Right kidney (tissue), 1 donor: ENCODE measurements at regions not wholly inside any gene's neighbourhood (a gene's known extent, or its start where the extent isn't known, plus 50 kb on each side); places are given as distances from the start of the nearest gene placed in this dataset.
"Not testable (repeated sequence)": the region's sequence is repeated elsewhere in the genome, so short reads cannot be mapped to it uniquely, and the experiment has no call there.

Experiments
- DNase-seq: peaks from one replicate; pipeline ENCODE4 v3.0.0-alpha.2; 2016

DNA sequence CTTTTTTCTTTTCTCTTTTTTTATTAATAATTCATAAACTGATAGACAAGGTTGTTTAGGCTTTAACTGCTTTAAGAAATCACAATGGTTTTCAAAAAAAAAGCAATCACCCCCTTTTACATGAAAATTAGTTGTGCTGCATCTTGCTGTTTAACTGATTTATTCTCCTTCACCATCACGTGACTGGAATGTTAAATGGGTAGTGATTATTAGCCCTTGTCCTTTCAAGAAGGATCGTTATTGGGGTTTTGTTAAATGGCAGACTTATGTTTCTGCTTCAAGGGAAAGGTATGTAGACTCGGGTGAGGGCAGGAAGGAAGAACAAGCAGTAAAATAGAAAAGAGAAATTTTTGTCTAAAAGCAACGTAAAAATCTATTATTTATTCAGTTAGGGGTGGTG, 175.6 kb upstream of the TLE4 start:
- no peak for DNase-seq

GRCh38 chr9:79403495-79403894, 168.3 kb upstream of the TLE4 start:
- DNase-seq, result no peak

DNA sequence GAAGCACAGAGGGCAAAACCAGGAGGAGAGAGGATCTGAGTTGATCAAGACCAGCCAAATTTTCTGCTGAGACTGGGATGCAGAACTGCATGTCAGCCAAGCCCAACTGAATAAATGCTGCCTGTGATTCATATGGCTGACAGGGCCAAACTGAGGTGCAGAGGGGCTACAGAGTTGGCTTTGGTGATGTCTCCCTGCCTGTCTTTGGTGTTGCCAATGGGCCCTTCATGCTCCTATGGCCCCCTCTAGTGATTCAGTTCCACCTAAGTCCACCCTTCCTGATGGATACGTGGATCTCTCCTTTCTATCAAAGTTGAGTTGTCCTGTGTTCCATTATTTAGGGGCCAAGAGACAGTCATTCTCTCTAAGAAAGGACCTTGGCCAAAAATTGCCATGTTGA, 163.6 kb upstream of the TLE4 start:
- DNase-seq, result no peak

- no peak for DNase-seq
Measured at GRCh38 chr9:79408617-79409016, 163.1 kb upstream of the TLE4 start.

- DNase-seq, result no peak
Measured at GRCh38 chr9:79409182-79409823, 162.5 kb upstream of the TLE4 start.

DNA sequence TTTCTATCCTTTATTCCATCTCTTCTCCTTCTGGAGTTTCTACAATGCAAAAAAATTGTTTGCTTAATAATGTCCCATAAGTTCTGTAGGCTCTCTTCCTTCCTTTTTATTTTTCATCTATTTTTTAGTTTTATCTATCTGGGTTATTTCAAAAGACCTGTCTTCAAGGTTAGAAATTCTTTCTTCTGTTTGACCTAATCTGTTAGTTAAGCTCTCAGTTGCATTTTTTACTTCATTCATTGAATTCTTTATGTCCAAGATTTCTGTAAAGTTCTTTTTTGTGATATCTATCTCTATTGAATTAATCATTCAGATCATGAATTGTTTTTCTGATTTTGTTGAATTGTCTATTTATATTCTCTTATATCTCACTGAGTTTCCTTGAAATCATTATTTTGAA, 145.9 kb upstream of the TLE4 start:
- DNase-seq, result no peak

DNA sequence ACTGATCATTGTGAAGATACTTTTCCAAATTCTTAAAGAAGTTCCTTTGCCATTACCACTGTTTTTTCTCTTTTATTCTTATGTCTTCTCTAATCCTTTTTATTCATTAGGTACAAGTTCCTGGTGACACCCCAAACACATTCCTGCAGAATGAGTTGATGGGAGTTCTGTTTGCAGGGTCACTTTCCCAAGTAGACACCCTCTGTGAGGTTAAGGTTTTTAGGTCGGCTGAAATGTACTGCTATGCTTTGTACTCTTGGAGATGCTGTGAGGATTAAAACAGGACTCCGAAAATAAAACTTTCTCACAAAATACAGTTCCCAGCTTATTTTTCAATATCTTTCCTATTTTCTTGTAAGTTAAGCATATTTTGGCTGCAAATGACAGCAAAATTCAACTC, 143.3 kb upstream of the TLE4 start:
- DNase-seq, result no peak

GRCh38 chr9:79430619-79431018, 141.1 kb upstream of the TLE4 start:
- DNase-seq, result no peak

DNA sequence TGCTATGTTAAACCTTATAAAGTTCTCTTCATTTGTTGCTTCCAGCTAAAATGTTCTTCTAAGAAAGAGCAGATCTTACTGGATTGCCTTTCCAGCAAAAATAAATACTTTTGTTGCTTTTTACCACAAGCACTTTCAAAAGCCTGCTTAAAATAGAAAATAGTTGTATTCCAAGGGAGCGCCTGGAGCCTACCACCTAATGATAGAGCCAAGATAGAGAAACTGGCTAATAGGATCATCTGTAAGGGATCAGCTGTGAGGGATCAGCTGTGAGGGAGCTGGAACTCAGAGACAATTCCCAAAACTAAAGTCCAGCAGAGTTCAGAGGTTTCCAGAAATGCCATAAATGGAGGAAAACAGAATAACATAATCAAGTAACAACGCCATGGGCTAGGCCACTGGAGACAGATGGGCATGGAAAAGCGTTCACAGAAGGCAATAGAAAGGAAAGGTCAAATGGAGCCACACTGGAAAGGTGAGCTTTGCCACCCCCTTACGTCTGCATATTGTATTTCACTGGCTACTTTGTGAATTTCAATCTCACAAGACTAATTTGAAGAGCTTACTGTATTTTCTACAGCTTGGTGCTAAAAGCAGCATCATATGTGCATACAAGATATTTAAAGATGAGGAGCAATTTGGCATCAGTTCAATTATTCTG, 140.6 kb upstream of the TLE4 start:
- DNase-seq, result no peak

GRCh38 chr9:79432485-79432884, 139.3 kb upstream of the TLE4 start:
- no peak for DNase-seq

DNA sequence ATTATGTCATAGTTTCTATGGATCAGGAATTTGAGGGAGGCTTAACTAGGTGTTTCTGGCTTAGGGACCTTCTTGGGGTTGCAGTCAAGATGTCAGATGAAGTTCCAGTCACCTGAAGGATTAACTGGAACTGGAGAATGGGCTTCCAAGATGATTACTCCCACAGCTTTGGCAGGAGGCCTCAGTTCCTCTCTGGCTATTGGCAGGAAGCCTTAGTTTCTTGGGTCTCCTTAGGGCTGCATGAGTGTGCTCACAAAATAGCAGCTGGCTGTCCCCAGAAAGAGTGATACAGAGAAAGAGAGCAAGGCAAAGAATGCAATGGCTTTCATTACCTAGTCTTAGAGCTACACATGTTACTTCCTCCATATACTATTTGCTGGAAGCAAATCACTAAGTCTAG, 138.1 kb upstream of the TLE4 start:
- DNase-seq, result no peak

- DNase-seq, result not testable (repeated sequence)
Measured at GRCh38 chr9:79439221-79439620, 132.5 kb upstream of the TLE4 start.

- no peak for DNase-seq
Measured at GRCh38 chr9:79446523-79447307, 125.0 kb upstream of the TLE4 start.

DNA sequence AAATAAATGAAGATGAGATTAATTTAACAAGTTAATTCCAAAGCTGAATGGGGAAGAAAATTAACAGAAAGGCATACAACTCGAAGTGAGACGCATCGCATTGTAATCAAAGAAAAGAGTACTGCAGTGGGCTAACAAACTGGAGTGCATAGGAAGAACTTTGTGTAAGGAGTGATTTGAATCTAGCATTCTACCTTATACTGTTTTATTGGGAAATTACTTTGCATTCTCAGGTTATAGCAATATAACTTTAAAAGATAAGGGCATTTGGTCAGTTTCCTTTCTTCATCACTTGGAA, 124.5 kb upstream of the TLE4 start:
- DNase-seq, result peak; percentile 7

DNA sequence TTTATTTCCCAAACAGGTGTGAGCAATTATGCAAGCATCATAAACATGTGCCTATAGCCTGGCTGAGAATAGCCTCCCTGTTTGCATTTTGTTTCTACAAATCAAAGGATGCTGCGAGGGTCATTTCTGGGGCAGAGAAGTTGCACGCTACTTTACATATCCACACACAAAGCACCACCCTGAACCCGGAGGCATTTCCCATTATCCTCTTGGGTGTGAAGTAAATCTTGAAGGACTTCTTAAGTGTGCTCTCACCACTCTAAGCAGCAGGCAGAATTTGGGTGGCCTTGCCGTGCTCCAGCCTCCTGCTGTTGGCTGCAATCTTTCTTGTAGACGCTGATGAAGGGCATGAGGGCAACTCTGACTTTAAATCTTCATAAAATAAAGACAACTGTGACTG, 124.0 kb upstream of the TLE4 start:
- DNase-seq, result peak; percentile 39

- no peak for DNase-seq
Measured at GRCh38 chr9:79452265-79452664, 119.5 kb upstream of the TLE4 start.

DNA sequence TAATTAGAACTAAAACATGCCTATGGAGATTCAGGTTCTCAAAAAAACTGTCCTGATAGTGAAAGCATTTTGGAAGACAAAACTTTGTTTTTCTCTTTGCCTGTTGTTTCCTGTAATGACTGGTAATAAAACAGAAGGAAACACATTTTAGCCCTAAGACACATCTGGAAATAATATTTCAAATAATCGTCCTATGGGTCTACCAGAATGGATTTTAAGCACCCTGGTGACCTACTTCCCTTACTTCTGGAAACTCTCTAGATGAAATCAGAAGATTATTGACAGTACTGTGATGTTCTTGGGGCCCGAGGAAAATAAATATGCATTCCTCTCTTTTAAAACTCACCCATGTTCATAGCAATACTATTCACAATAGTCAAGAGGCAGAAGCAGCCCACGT, 110.1 kb upstream of the TLE4 start:
- DNase-seq, result no peak

DNA sequence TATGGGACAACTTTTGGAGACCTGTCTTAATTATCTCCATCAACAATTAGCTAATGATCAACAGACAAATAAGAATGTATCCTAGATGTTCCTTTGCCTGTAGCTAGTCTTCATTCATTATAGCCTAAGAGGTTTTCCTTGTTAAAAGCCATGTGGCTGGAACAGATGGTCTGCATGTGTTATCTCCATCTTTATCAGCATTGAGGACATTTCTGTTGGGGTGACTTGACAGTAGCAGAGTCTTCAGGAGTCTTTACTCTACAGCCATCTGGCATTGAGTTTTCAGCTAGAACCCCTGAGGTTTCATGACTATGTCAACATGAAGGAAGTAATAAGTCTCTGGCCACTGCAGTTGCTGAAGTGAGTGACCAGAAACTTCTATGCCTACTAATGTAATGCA, 106.6 kb upstream of the TLE4 start:
- no peak for DNase-seq

- no peak for DNase-seq
Measured at GRCh38 chr9:79469164-79469563, 102.6 kb upstream of the TLE4 start.

DNA sequence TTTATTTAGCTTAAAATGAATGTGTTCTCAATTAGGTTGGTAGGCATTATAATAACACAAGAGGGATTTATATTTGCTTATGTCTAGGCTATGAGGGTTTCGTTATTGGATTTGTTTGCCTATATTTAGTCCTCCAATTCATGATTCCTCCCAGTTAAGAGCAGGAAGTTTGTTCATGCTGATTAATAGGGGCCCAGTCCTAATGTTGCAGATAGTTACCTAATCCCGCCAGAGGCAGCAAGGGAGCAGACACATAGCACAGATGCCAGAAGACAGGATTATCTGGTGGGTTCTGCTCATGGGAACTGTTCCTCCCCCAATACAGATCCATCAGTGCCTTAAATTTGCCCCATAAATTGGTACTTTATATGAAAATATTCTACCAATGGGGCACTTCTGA, 100.8 kb upstream of the TLE4 start:
- no peak for DNase-seq

GRCh38 chr9:79471580-79472543, 99.9 kb upstream of the TLE4 start:
- DNase-seq, result no peak

DNA sequence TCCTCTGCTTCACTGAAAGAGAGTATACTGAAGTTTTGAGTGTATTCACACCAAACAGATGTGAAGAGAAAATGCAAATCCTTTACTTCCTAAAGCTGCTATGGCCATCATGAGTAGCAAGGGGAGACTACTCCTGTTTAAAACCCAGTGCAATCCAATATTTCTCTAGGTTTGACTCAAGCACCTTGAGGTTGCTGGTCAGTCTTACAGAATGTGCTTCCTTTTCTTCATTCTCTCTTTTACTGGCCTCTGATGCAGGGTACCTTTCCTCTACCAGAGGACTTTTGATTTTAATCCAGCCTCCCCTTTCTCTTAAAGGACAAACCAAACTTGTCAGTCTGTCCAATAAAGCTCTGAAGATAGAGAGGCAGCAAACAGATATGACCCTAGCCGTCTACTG, 98.1 kb upstream of the TLE4 start:
- no peak for DNase-seq
